ENCODE measurements at regions not wholly inside any gene's neighbourhood (a gene's known extent, or its start where the extent isn't known, plus 50 kb on each side); places are given as distances from the start of the nearest gene placed in this dataset.

GRCh38 chr3:104154896-104155295, 1211.8 kb upstream of the ALCAM start:
- no peak for TF ChIP-seq CTCF (conservative IDR thresholded peaks at IDR 0.05; ENCODE audit: low read depth)
- DNase-seq (ENCODE audit: low spot score): no peak
- POLR2A ChIA-PET (ENCODE audit: low non-redundant PET): no interaction called here
- CTCF ChIA-PET: no interaction called here
- no peak overlapping the region for H3K27ac ChIP-seq

GRCh38 chr3:104165866-104166265, 1200.8 kb upstream of the ALCAM start:
- TF ChIP-seq CTCF (conservative IDR thresholded peaks at IDR 0.05; ENCODE audit: low read depth): no peak
- POLR2A ChIA-PET (ENCODE audit: low non-redundant PET): no interaction called here
- CTCF ChIA-PET: interaction anchor here (0.6 kb wide), 1 partner anchor 39 kb away, joined by 4 read pairs; no protein-coding TSS in a partner anchor
- no peak overlapping the region for H3K27ac ChIP-seq
- DNase-seq (ENCODE audit: low spot score): no peak

- H3K27ac ChIP-seq: no peak overlapping the region
- ChIA-PET POLR2A (ENCODE audit: low non-redundant PET) (no interaction called here), CTCF (no interaction called here)
- DNase-seq (ENCODE audit: low spot score): no peak
- TF ChIP-seq CTCF (conservative IDR thresholded peaks at IDR 0.05; ENCODE audit: low read depth): no peak
Observed at GRCh38 chr3:104168386-104168785, 1198.3 kb upstream of the ALCAM start.

- CTCF ChIA-PET: no interaction called here
- no peak for DNase-seq (ENCODE audit: low spot score)
- no peak for TF ChIP-seq CTCF (conservative IDR thresholded peaks at IDR 0.05; ENCODE audit: low read depth)
- POLR2A ChIA-PET (ENCODE audit: low non-redundant PET): no interaction called here
- no peak overlapping the region for H3K27ac ChIP-seq
Observed at GRCh38 chr3:104175696-104176095, 1191.0 kb upstream of the ALCAM start.

- POLR2A ChIA-PET (ENCODE audit: low non-redundant PET): no interaction called here
- CTCF ChIA-PET: no interaction called here
- DNase-seq (ENCODE audit: low spot score): no peak
- TF ChIP-seq CTCF (conservative IDR thresholded peaks at IDR 0.05; ENCODE audit: low read depth): no peak
- H3K27ac ChIP-seq: no peak overlapping the region
Observed at GRCh38 chr3:104176706-104177105, 1190.0 kb upstream of the ALCAM start.

GRCh38 chr3:104178680-104179079, 1188.0 kb upstream of the ALCAM start:
- TF ChIP-seq CTCF (conservative IDR thresholded peaks at IDR 0.05; ENCODE audit: low read depth): no peak
- no peak overlapping the region for H3K27ac ChIP-seq
- ChIA-PET POLR2A (ENCODE audit: low non-redundant PET) (no interaction called here), CTCF (no interaction called here)
- DNase-seq (ENCODE audit: low spot score): no peak

- no peak for DNase-seq (ENCODE audit: low spot score)
- POLR2A ChIA-PET (ENCODE audit: low non-redundant PET): no interaction called here
- CTCF ChIA-PET: interaction anchor here (0.6 kb wide), 1 partner anchor 411 kb away, joined by 3 read pairs; no protein-coding TSS in a partner anchor
- no peak for TF ChIP-seq CTCF (conservative IDR thresholded peaks at IDR 0.05; ENCODE audit: low read depth)
- no peak overlapping the region for H3K27ac ChIP-seq
Observed at GRCh38 chr3:104180906-104181305, 1185.8 kb upstream of the ALCAM start.
